ENCODE measurements at regions not wholly inside any gene's neighbourhood (a gene's known extent, or its start where the extent isn't known, plus 50 kb on each side); places are given as distances from the start of the nearest gene placed in this dataset.
"Not testable (repeated sequence)": the region's sequence is repeated elsewhere in the genome, so short reads cannot be mapped to it uniquely, and the experiment has no call there.

- H3K27ac ChIP-seq (ENCODE audit: insufficient read depth in 1 of 2, low read depth in 1 of 2, low read length in 2 of 2, poor library complexity in 1 of 2, severe bottlenecking in 2 of 2); H3K36me3 ChIP-seq (ENCODE audit: control insufficient read depth in 4 of 4, insufficient read depth in 4 of 4, low read length in 3 of 4); DNase-seq; CTCF ChIA-PET; H3K27me3 ChIP-seq (replicated peaks in 2 of 5; ENCODE audit: control insufficient read depth in 4 of 5, insufficient read depth in 5 of 5, low read length in 4 of 5); H3K9me3 ChIP-seq (ENCODE audit: control extremely low read depth in 1 of 5, control insufficient read depth in 4 of 5, insufficient read depth in 2 of 5, low read depth in 1 of 5, low read length in 4 of 5); H3K4me3 ChIP-seq (ENCODE audit: control insufficient read depth in 1 of 7, extremely low read depth in 1 of 7, insufficient read depth in 4 of 7, low read depth in 2 of 7, low read length in 6 of 7); H3K4me1 ChIP-seq (ENCODE audit: control extremely low read depth in 1 of 4, control insufficient read depth in 4 of 4, insufficient read depth in 4 of 4, low read length in 3 of 4); POLR2A ChIA-PET: not testable (repeated sequence)
- no CpG with 5 or more reads among the region's 5 CpGs for WGBS (ENCODE audit: insufficient coverage)
Measured at GRCh38 chr16:22586732-22587131, 76.0 kb downstream of the NPIPB5 start.

- H3K4me3 ChIP-seq (ENCODE audit: control insufficient read depth in 1 of 7, extremely low read depth in 1 of 7, insufficient read depth in 4 of 7, low read depth in 2 of 7, low read length in 6 of 7); DNase-seq; H3K27ac ChIP-seq (ENCODE audit: insufficient read depth in 1 of 2, low read depth in 1 of 2, low read length in 2 of 2, poor library complexity in 1 of 2, severe bottlenecking in 2 of 2); H3K36me3 ChIP-seq (ENCODE audit: control insufficient read depth in 4 of 4, insufficient read depth in 4 of 4, low read length in 3 of 4); H3K4me1 ChIP-seq (ENCODE audit: control extremely low read depth in 1 of 4, control insufficient read depth in 4 of 4, insufficient read depth in 4 of 4, low read length in 3 of 4); H3K9me3 ChIP-seq (ENCODE audit: control extremely low read depth in 1 of 5, control insufficient read depth in 4 of 5, insufficient read depth in 2 of 5, low read depth in 1 of 5, low read length in 4 of 5); CTCF ChIA-PET; H3K27me3 ChIP-seq (replicated peaks in 2 of 5; ENCODE audit: control insufficient read depth in 4 of 5, insufficient read depth in 5 of 5, low read length in 4 of 5); POLR2A ChIA-PET: not testable (repeated sequence)
- 100% methylated on average over 4 of the region's 4 CpGs for WGBS (ENCODE audit: insufficient coverage)
Measured at GRCh38 chr16:22589757-22590156, 79.1 kb downstream of the NPIPB5 start.

- no CpG with 5 or more reads among the region's 8 CpGs for WGBS (ENCODE audit: insufficient coverage)
- H3K4me3 ChIP-seq (ENCODE audit: control insufficient read depth in 1 of 7, extremely low read depth in 1 of 7, insufficient read depth in 4 of 7, low read depth in 2 of 7, low read length in 6 of 7); CTCF ChIA-PET; H3K4me1 ChIP-seq (ENCODE audit: control extremely low read depth in 1 of 4, control insufficient read depth in 4 of 4, insufficient read depth in 4 of 4, low read length in 3 of 4); H3K27me3 ChIP-seq (replicated peaks in 2 of 5; ENCODE audit: control insufficient read depth in 4 of 5, insufficient read depth in 5 of 5, low read length in 4 of 5); H3K9me3 ChIP-seq (ENCODE audit: control extremely low read depth in 1 of 5, control insufficient read depth in 4 of 5, insufficient read depth in 2 of 5, low read depth in 1 of 5, low read length in 4 of 5); DNase-seq; H3K36me3 ChIP-seq (ENCODE audit: control insufficient read depth in 4 of 4, insufficient read depth in 4 of 4, low read length in 3 of 4); POLR2A ChIA-PET; H3K27ac ChIP-seq (ENCODE audit: insufficient read depth in 1 of 2, low read depth in 1 of 2, low read length in 2 of 2, poor library complexity in 1 of 2, severe bottlenecking in 2 of 2): not testable (repeated sequence)
Measured at GRCh38 chr16:22596445-22597045, 85.9 kb downstream of the NPIPB5 start.

GRCh38 chr16:22603744-22604143 lies 93.1 kb downstream of the NPIPB5 start:
- POLR2A ChIA-PET; H3K27me3 ChIP-seq (replicated peaks in 2 of 5; ENCODE audit: control insufficient read depth in 4 of 5, insufficient read depth in 5 of 5, low read length in 4 of 5); H3K27ac ChIP-seq (ENCODE audit: insufficient read depth in 1 of 2, low read depth in 1 of 2, low read length in 2 of 2, poor library complexity in 1 of 2, severe bottlenecking in 2 of 2); H3K9me3 ChIP-seq (ENCODE audit: control extremely low read depth in 1 of 5, control insufficient read depth in 4 of 5, insufficient read depth in 2 of 5, low read depth in 1 of 5, low read length in 4 of 5); DNase-seq; H3K4me3 ChIP-seq (ENCODE audit: control insufficient read depth in 1 of 7, extremely low read depth in 1 of 7, insufficient read depth in 4 of 7, low read depth in 2 of 7, low read length in 6 of 7); H3K36me3 ChIP-seq (ENCODE audit: control insufficient read depth in 4 of 4, insufficient read depth in 4 of 4, low read length in 3 of 4); CTCF ChIA-PET; H3K4me1 ChIP-seq (ENCODE audit: control extremely low read depth in 1 of 4, control insufficient read depth in 4 of 4, insufficient read depth in 4 of 4, low read length in 3 of 4): not testable (repeated sequence)
- WGBS (ENCODE audit: insufficient coverage), result no CpG with 5 or more reads among the region's 11 CpGs

GRCh38 chr16:22606619-22607018 lies 95.9 kb downstream of the NPIPB5 start:
- H3K4me1 ChIP-seq (ENCODE audit: control extremely low read depth in 1 of 4, control insufficient read depth in 4 of 4, insufficient read depth in 4 of 4, low read length in 3 of 4); POLR2A ChIA-PET; H3K27me3 ChIP-seq (replicated peaks in 2 of 5; ENCODE audit: control insufficient read depth in 4 of 5, insufficient read depth in 5 of 5, low read length in 4 of 5); DNase-seq; H3K9me3 ChIP-seq (ENCODE audit: control extremely low read depth in 1 of 5, control insufficient read depth in 4 of 5, insufficient read depth in 2 of 5, low read depth in 1 of 5, low read length in 4 of 5); CTCF ChIA-PET; H3K36me3 ChIP-seq (ENCODE audit: control insufficient read depth in 4 of 4, insufficient read depth in 4 of 4, low read length in 3 of 4); H3K27ac ChIP-seq (ENCODE audit: insufficient read depth in 1 of 2, low read depth in 1 of 2, low read length in 2 of 2, poor library complexity in 1 of 2, severe bottlenecking in 2 of 2); H3K4me3 ChIP-seq (ENCODE audit: control insufficient read depth in 1 of 7, extremely low read depth in 1 of 7, insufficient read depth in 4 of 7, low read depth in 2 of 7, low read length in 6 of 7): not testable (repeated sequence)

GRCh38 chr16:22609798-22610197 lies 99.1 kb downstream of the NPIPB5 start:
- H3K27me3 ChIP-seq (replicated peaks in 2 of 5; ENCODE audit: control insufficient read depth in 4 of 5, insufficient read depth in 5 of 5, low read length in 4 of 5); H3K36me3 ChIP-seq (ENCODE audit: control insufficient read depth in 4 of 4, insufficient read depth in 4 of 4, low read length in 3 of 4); POLR2A ChIA-PET; CTCF ChIA-PET; H3K27ac ChIP-seq (ENCODE audit: insufficient read depth in 1 of 2, low read depth in 1 of 2, low read length in 2 of 2, poor library complexity in 1 of 2, severe bottlenecking in 2 of 2); H3K4me1 ChIP-seq (ENCODE audit: control extremely low read depth in 1 of 4, control insufficient read depth in 4 of 4, insufficient read depth in 4 of 4, low read length in 3 of 4); H3K4me3 ChIP-seq (ENCODE audit: control insufficient read depth in 1 of 7, extremely low read depth in 1 of 7, insufficient read depth in 4 of 7, low read depth in 2 of 7, low read length in 6 of 7); H3K9me3 ChIP-seq (ENCODE audit: control extremely low read depth in 1 of 5, control insufficient read depth in 4 of 5, insufficient read depth in 2 of 5, low read depth in 1 of 5, low read length in 4 of 5); DNase-seq: not testable (repeated sequence)
- WGBS (ENCODE audit: insufficient coverage), result no CpG with 5 or more reads among the region's 2 CpGs

GRCh38 chr16:22611128-22611527 lies 100.4 kb downstream of the NPIPB5 start:
- H3K4me1 ChIP-seq (ENCODE audit: control extremely low read depth in 1 of 4, control insufficient read depth in 4 of 4, insufficient read depth in 4 of 4, low read length in 3 of 4); H3K27ac ChIP-seq (ENCODE audit: insufficient read depth in 1 of 2, low read depth in 1 of 2, low read length in 2 of 2, poor library complexity in 1 of 2, severe bottlenecking in 2 of 2); H3K36me3 ChIP-seq (ENCODE audit: control insufficient read depth in 4 of 4, insufficient read depth in 4 of 4, low read length in 3 of 4); H3K4me3 ChIP-seq (ENCODE audit: control insufficient read depth in 1 of 7, extremely low read depth in 1 of 7, insufficient read depth in 4 of 7, low read depth in 2 of 7, low read length in 6 of 7); H3K27me3 ChIP-seq (replicated peaks in 2 of 5; ENCODE audit: control insufficient read depth in 4 of 5, insufficient read depth in 5 of 5, low read length in 4 of 5); POLR2A ChIA-PET; CTCF ChIA-PET; H3K9me3 ChIP-seq (ENCODE audit: control extremely low read depth in 1 of 5, control insufficient read depth in 4 of 5, insufficient read depth in 2 of 5, low read depth in 1 of 5, low read length in 4 of 5); DNase-seq: not testable (repeated sequence)
- WGBS (ENCODE audit: insufficient coverage), result 100% methylated on average over 2 of the region's 4 CpGs
